RWPE2 (cell line): ENCODE measurements at regions not wholly inside any gene's neighbourhood (a gene's known extent, or its start where the extent isn't known, plus 50 kb on each side); places are given as distances from the start of the nearest gene placed in this dataset.

Experiments
- ATAC-seq: fragments of 200-7000 bp; cut with Tn5 transposase; 3 replicates; pipeline ENCODE4 v1.9.1; 2021; ENCODE audit warnings: low read depth
- DNase-seq: peaks from one replicate; pipeline ENCODE4 v3.0.0-alpha.2; 2020; ENCODE audit warnings: low spot score
- H3K27ac ChIP-seq: fragments of 450-650 bp; 2 replicates; pipeline ENCODE4 v1.5.1; 2017; ENCODE audit warnings: mild to moderate bottlenecking; ENCODE audit not compliant: poor library complexity, severe bottlenecking
- H3K27me3 ChIP-seq: fragments of 250-450 bp; sonication (Bioruptor Pico); 2 replicates; pipeline ENCODE4 v1.5.1; 2021; ENCODE audit warnings: mild to moderate bottlenecking, moderate library complexity; ENCODE audit not compliant: insufficient read depth, poor library complexity, severe bottlenecking
- H3K36me3 ChIP-seq: fragments of 250-450 bp; sonication (Bioruptor Pico); 2 replicates; pipeline ENCODE4 v1.5.1; 2020; ENCODE audit warnings: low read depth, mild to moderate bottlenecking, moderate library complexity
- H3K4me1 ChIP-seq: fragments of 250-450 bp; sonication (Bioruptor Pico); 2 replicates; pipeline ENCODE4 v1.5.1; 2021; ENCODE audit warnings: mild to moderate bottlenecking, moderate library complexity; ENCODE audit not compliant: insufficient read depth, poor library complexity, severe bottlenecking
- H3K4me3 ChIP-seq: fragments of 250-450 bp; sonication (Bioruptor Pico); 2 replicates; pipeline ENCODE4 v1.5.1; 2021; ENCODE audit warnings: mild to moderate bottlenecking, moderate library complexity; ENCODE audit not compliant: severe bottlenecking
- H3K9me3 ChIP-seq: fragments of 250-450 bp; sonication (Bioruptor Pico); 2 replicates; pipeline ENCODE4 v1.5.1; 2021; ENCODE audit warnings: mild to moderate bottlenecking, moderate library complexity; ENCODE audit not compliant: severe bottlenecking
- CTCF ChIP-seq: fragments of 450-650 bp; IDR thresholded peaks from one replicate; pipeline ENCODE4 v1.5.1; 2017; ENCODE audit warnings: mild to moderate bottlenecking, moderate library complexity; ENCODE audit not compliant: poor library complexity, severe bottlenecking

- Histone ChIP-seq H3K9me3 (no peaks in the 10 kb centered on the region), H3K36me3 (no peaks in the 10 kb centered on the region), H3K4me1 (no peaks in the 10 kb centered on the region), H3K27ac (no peak overlapping the region), H3K4me3 (no peak overlapping the region), H3K27me3 (no peaks in the 10 kb centered on the region)
- no peak for ATAC-seq
- no peak for TF ChIP-seq CTCF
- DNase-seq, result no peak
Observed at GRCh38 chr2:52395912-52396311, 1364.0 kb upstream of the NRXN1 start.

GRCh38 chr2:52391621-52392020 lies 1359.7 kb upstream of the NRXN1 start:
- Histone ChIP-seq H3K9me3 (no peaks in the 10 kb centered on the region), H3K36me3 (no peaks in the 10 kb centered on the region), H3K27me3 (no peaks in the 10 kb centered on the region), H3K27ac (no peak overlapping the region), H3K4me3 (no peak overlapping the region), H3K4me1 (no peaks in the 10 kb centered on the region)
- ATAC-seq (no peak), DNase-seq (no peak)
- TF ChIP-seq CTCF, result no peak

GRCh38 chr2:52390651-52391050 lies 1358.7 kb upstream of the NRXN1 start:
- Histone ChIP-seq H3K9me3 (no peaks in the 10 kb centered on the region), H3K4me3 (no peak overlapping the region), H3K4me1 (no peaks in the 10 kb centered on the region), H3K27me3 (no peaks in the 10 kb centered on the region), H3K36me3 (no peaks in the 10 kb centered on the region), H3K27ac (no peak overlapping the region)
- no peak for TF ChIP-seq CTCF
- ATAC-seq (no peak), DNase-seq (no peak)

GRCh38 chr2:52387937-52388590 lies 1356.1 kb upstream of the NRXN1 start:
- TF ChIP-seq CTCF, result no peak
- no peak overlapping the region for H3K27ac ChIP-seq
- no peaks in the 10 kb centered on the region for H3K36me3 ChIP-seq
- H3K27me3 ChIP-seq, result no peaks in the 10 kb centered on the region
- ATAC-seq (no peak), DNase-seq (no peak)
- H3K9me3 ChIP-seq, result no peaks in the 10 kb centered on the region
- no peak overlapping the region for H3K4me3 ChIP-seq
- H3K4me1 ChIP-seq, result no peaks in the 10 kb centered on the region

- ATAC-seq (no peak), DNase-seq (no peak)
- no peak for TF ChIP-seq CTCF
- no peak overlapping the region for H3K4me3 ChIP-seq
- no peak overlapping the region for H3K27ac ChIP-seq
- no peaks in the 10 kb centered on the region for H3K36me3 ChIP-seq
- H3K27me3 ChIP-seq, result no peaks in the 10 kb centered on the region
- H3K4me1 ChIP-seq, result no peaks in the 10 kb centered on the region
- H3K9me3 ChIP-seq, result no peaks in the 10 kb centered on the region
Observed at GRCh38 chr2:52386433-52387030, 1354.6 kb upstream of the NRXN1 start.
